Endothelial cell (in vitro differentiated cells): ENCODE measurements at regions not wholly inside any gene's neighbourhood (a gene's known extent, or its start where the extent isn't known, plus 50 kb on each side); places are given as distances from the start of the nearest gene placed in this dataset.

Source experiments
- DNase-seq: peaks from one replicate; pipeline ENCODE4 v3.0.0; 2021; ENCODE audit warnings: low spot score
- H3K27ac Mint-ChIP-seq: one replicate; pipeline ENCODE4 v1.8.0; 2021; ENCODE audit warnings: mixed read lengths, inconsistent platforms; ENCODE audit not compliant: unreplicated experiment
- H3K27me3 Mint-ChIP-seq: one replicate; pipeline ENCODE4 v1.8.0; 2021; ENCODE audit warnings: mild to moderate bottlenecking, moderate library complexity, mixed read lengths, inconsistent platforms; ENCODE audit not compliant: unreplicated experiment
- H3K36me3 Mint-ChIP-seq: one replicate; pipeline ENCODE4 v1.8.0; 2021; ENCODE audit warnings: mild to moderate bottlenecking, low read depth, mixed read lengths, inconsistent platforms; ENCODE audit not compliant: unreplicated experiment
- H3K4me1 Mint-ChIP-seq: one replicate; pipeline ENCODE4 v1.8.0; 2021; ENCODE audit warnings: mild to moderate bottlenecking, mixed read lengths, inconsistent platforms; ENCODE audit not compliant: unreplicated experiment
- H3K4me3 Mint-ChIP-seq: one replicate; pipeline ENCODE4 v1.8.0; 2021; ENCODE audit warnings: mild to moderate bottlenecking, mixed read lengths, inconsistent platforms; ENCODE audit not compliant: unreplicated experiment
- H3K9me3 Mint-ChIP-seq: one replicate; pipeline ENCODE4 v1.8.0; 2021; ENCODE audit warnings: mixed read lengths, inconsistent platforms; ENCODE audit not compliant: unreplicated experiment
- TF ChIP-seq, protein P1 (sequence below): fragments of 200-600 bp; sonication (generic); IDR thresholded peaks from one replicate; pipeline ENCODE4 v1.5.0; 2021; ENCODE audit warnings: antibody characterized with exemption; ENCODE audit not compliant: unreplicated experiment

DNA sequence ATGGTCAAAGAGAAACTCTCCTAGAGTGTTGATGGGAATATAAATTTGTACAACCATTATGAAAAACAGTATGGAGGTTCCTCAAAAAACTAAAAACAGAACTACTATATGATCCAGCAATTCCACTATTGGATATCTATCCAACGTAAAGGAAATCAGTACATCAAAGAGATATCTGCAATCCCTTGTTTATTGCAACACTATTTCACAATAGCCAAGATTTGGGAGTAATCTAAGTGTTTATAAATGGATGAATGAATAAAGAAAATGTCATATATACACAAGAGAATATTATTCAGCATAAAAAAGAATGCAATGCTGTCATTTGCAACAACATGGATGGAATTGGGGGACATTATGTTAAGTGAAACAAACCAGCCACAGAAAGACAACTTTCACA, 1118.1 kb upstream of the PRKX start:
- Mint-ChIP-seq H3K4me1 (no peaks in the 10 kb centered on the region), H3K27me3 (no peaks in the 10 kb centered on the region), H3K27ac (no peak overlapping the region), H3K36me3 (no peaks in the 10 kb centered on the region), H3K4me3 (no peak overlapping the region), H3K9me3 (no peaks in the 10 kb centered on the region)
- DNase-seq, result no peak
- TF ChIP-seq, protein P1, sequence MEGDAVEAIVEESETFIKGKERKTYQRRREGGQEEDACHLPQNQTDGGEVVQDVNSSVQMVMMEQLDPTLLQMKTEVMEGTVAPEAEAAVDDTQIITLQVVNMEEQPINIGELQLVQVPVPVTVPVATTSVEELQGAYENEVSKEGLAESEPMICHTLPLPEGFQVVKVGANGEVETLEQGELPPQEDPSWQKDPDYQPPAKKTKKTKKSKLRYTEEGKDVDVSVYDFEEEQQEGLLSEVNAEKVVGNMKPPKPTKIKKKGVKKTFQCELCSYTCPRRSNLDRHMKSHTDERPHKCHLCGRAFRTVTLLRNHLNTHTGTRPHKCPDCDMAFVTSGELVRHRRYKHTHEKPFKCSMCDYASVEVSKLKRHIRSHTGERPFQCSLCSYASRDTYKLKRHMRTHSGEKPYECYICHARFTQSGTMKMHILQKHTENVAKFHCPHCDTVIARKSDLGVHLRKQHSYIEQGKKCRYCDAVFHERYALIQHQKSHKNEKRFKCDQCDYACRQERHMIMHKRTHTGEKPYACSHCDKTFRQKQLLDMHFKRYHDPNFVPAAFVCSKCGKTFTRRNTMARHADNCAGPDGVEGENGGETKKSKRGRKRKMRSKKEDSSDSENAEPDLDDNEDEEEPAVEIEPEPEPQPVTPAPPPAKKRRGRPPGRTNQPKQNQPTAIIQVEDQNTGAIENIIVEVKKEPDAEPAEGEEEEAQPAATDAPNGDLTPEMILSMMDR, result no peak

DNA sequence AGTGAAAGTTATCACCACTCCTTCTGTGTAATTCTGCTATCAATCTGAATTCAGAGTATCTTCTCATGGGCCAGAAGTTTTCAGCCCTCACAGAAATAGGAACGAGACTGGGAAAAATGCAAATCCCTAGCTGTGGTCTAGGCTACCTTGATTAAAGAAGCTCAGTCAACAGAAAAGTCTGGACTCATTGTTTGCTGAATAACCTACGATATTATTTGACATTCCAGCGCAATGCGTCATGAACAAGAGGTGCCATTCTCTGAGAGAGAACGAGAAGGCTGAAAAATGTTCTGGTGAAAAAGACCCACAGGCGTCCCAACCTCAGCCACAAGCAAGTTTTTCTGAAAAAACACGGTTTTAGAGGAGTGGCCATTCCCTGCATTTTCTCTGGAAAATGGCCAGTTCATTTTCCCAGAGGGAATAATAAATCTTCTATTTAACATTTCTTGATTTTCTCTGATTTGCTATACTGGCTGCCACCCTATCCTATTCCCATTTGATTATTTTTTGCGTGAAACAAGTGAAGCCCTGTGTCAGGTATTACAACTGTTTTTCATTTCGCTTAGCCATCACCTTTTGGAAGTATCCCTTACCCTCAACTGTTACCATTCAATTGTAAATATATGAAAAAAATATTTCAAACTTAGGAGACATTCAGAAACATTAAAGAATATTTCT, 1117.6 kb upstream of the PRKX start:
- Mint-ChIP-seq H3K27ac (no peak overlapping the region), H3K36me3 (no peaks in the 10 kb centered on the region), H3K4me1 (no peaks in the 10 kb centered on the region), H3K9me3 (no peaks in the 10 kb centered on the region), H3K27me3 (no peaks in the 10 kb centered on the region), H3K4me3 (no peak overlapping the region)
- no peak for DNase-seq
- TF ChIP-seq, protein P1, result no peak

DNA sequence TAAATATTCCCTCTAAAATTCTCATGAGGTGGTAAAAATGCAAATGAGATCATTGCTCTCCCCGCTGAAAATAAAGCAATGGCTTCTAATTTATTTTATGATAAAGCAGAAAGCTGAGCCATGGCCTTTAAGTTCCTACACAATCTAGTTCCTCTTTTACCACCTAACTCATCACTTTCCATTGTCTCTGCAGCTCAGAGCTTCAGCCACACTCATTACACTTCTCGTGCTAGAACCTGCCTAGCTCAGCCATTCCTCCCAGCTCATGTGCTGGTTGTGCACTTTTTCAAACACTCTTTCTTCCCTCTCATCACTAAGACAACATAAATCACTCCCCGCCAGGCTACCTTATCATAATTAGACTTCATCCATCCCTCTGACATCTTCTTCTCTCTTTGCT, 1112.1 kb upstream of the PRKX start:
- no peaks in the 10 kb centered on the region for H3K9me3 Mint-ChIP-seq
- H3K27me3 Mint-ChIP-seq, result no peaks in the 10 kb centered on the region
- no peaks in the 10 kb centered on the region for H3K4me1 Mint-ChIP-seq
- H3K27ac Mint-ChIP-seq, result no peak overlapping the region
- H3K4me3 Mint-ChIP-seq, result no peak overlapping the region
- TF ChIP-seq, protein P1, result no peak
- no peaks in the 10 kb centered on the region for H3K36me3 Mint-ChIP-seq
- DNase-seq, result no peak

DNA sequence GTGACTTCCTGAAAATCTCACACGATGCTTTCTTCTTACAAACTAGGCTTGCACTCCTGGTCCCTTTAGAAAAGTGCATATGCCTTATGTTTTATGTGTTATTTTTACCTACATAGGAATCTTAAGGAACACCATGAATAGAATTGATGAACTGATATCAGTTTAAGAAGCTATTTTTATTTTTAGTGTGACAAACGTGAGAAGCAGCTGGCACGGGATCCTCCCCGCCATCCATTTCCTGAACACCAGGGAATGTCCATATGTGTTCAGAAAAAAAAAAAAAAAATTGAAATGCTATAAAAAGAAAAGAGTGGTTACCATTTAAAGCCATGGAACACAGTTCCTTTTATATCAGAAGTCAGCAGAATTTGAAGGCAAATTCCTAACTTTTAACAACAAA, 1096.1 kb upstream of the PRKX start:
- H3K27me3 Mint-ChIP-seq, result no peaks in the 10 kb centered on the region
- H3K36me3 Mint-ChIP-seq, result no peaks in the 10 kb centered on the region
- no peaks in the 10 kb centered on the region for H3K9me3 Mint-ChIP-seq
- DNase-seq, result no peak
- H3K4me1 Mint-ChIP-seq, result no peaks in the 10 kb centered on the region
- no peak overlapping the region for H3K27ac Mint-ChIP-seq
- TF ChIP-seq, protein P1, result no peak
- no peak overlapping the region for H3K4me3 Mint-ChIP-seq

DNA sequence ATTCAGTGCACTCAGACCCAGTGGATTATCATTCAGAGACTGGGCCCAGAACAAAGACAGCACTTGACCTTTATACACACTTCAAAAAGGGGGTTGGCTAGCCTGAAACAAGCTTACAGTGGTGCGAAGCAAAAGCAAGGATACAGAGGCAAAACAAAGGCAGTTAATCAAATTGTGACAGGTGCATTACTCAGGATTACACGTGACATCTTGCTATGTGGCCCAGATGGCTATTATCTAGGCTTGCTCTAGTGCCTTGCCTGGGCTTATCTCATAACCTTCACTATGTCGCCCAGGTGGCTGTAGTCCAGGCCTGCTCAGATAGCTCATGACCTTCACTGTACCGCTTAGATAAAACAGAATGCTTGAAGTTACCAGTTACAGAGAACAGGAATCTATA, 1092.1 kb upstream of the PRKX start:
- no peak for DNase-seq
- Mint-ChIP-seq H3K27me3 (no peaks in the 10 kb centered on the region), H3K4me1 (no peaks in the 10 kb centered on the region), H3K36me3 (no peaks in the 10 kb centered on the region), H3K4me3 (no peak overlapping the region), H3K9me3 (no peaks in the 10 kb centered on the region), H3K27ac (no peak overlapping the region)
- TF ChIP-seq, protein P1, result no peak
